C4-2B (cell line): ENCODE measurements at regions not wholly inside any gene's neighbourhood (a gene's known extent, or its start where the extent isn't known, plus 50 kb on each side); places are given as distances from the start of the nearest gene placed in this dataset.

Source experiments
- ZFX ChIP-seq: fragments of 450-650 bp; IDR thresholded peaks from 2 replicates; pipeline ENCODE4 v1.6.1; 2017
- TF ChIP-seq, protein P1 (sequence below): fragments of 450-650 bp; conservative IDR thresholded peaks from 2 replicates; pipeline ENCODE4 v1.5.1; 2017; ENCODE audit warnings: mild to moderate bottlenecking

DNA sequence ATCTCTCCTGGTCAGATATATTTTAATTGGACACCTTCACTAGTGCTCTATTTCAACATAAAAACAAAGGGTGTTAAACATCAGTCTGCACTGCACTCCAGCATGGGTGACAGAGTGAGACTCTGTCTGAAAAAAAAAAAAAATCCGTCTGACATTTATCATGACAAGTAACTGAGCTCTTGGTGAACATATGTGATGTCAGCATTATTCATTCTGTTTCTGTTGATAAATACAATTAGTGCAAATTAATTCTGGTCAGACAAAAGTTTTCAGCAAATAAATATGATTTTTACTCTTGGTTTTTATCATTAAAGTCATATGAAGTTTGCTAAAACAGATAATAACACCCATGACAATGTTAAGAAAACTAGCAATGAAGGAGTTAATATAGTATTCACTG, 692.8 kb upstream of the GRM3 start:
- TF ChIP-seq, protein P1, sequence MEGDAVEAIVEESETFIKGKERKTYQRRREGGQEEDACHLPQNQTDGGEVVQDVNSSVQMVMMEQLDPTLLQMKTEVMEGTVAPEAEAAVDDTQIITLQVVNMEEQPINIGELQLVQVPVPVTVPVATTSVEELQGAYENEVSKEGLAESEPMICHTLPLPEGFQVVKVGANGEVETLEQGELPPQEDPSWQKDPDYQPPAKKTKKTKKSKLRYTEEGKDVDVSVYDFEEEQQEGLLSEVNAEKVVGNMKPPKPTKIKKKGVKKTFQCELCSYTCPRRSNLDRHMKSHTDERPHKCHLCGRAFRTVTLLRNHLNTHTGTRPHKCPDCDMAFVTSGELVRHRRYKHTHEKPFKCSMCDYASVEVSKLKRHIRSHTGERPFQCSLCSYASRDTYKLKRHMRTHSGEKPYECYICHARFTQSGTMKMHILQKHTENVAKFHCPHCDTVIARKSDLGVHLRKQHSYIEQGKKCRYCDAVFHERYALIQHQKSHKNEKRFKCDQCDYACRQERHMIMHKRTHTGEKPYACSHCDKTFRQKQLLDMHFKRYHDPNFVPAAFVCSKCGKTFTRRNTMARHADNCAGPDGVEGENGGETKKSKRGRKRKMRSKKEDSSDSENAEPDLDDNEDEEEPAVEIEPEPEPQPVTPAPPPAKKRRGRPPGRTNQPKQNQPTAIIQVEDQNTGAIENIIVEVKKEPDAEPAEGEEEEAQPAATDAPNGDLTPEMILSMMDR: no peak
- TF ChIP-seq ZFX: no peak
